GM12865 (cell line): ENCODE measurements at regions not wholly inside any gene's neighbourhood (a gene's known extent, or its start where the extent isn't known, plus 50 kb on each side); places are given as distances from the start of the nearest gene placed in this dataset.

ENCODE experiments used
- DNase-seq: peaks from one replicate; pipeline ENCODE4 v3.0.0; 2010; ENCODE audit warnings: low read depth
- H3K4me3 ChIP-seq: 2 replicates; pipeline ENCODE4 v1.5.1; 2011; ENCODE audit warnings: mild to moderate bottlenecking, low read depth, low read length, control low read depth
- CTCF ChIP-seq: IDR thresholded peaks from 2 replicates; pipeline ENCODE4 v1.5.1; 2011; ENCODE audit warnings: low read length, control low read depth, low read depth, inconsistent platforms; ENCODE audit not compliant: insufficient read depth; ENCODE audit errors: missing control alignments

- DNase-seq = no peak
- no peak overlapping the region for H3K4me3 ChIP-seq
- TF ChIP-seq CTCF = no peak
Observed at GRCh38 chr9:126085170-126085569, 241.5 kb upstream of the MVB12B start.

- H3K4me3 ChIP-seq = no peak overlapping the region
- no peak for DNase-seq
- no peak for TF ChIP-seq CTCF
Observed at GRCh38 chr9:126088336-126088735, 238.3 kb upstream of the MVB12B start.

GRCh38 chr9:126089789-126090188, 236.8 kb upstream of the MVB12B start:
- no peak for TF ChIP-seq CTCF
- DNase-seq = no peak

GRCh38 chr9:126093771-126094170, 232.9 kb upstream of the MVB12B start:
- DNase-seq = no peak
- H3K4me3 ChIP-seq = no peak overlapping the region
- TF ChIP-seq CTCF = no peak

More at GRCh38 chr9:126089789-126090188, 236.8 kb upstream of the MVB12B start:
- H3K4me3 ChIP-seq = no peak overlapping the region

- no peak for TF ChIP-seq CTCF
- no peak overlapping the region for H3K4me3 ChIP-seq
- DNase-seq = no peak
Observed at GRCh38 chr9:126095546-126096190, 231.0 kb upstream of the MVB12B start.

- H3K4me3 ChIP-seq = no peak overlapping the region
- no peak for DNase-seq
- TF ChIP-seq CTCF = no peak
Observed at GRCh38 chr9:126096340-126096739, 230.3 kb upstream of the MVB12B start.

GRCh38 chr9:126097679-126098078, 228.9 kb upstream of the MVB12B start:
- no peak for DNase-seq
- TF ChIP-seq CTCF = no peak
- no peak overlapping the region for H3K4me3 ChIP-seq
